NCI-H510A (cell line): ENCODE measurements at regions not wholly inside any gene's neighbourhood (a gene's known extent, or its start where the extent isn't known, plus 50 kb on each side); places are given as distances from the start of the nearest gene placed in this dataset.

Experiments
- DNase-seq: peaks from one replicate; lab custom pipeline; 2025; lab: John Stamatoyannopoulos, UW

DNA sequence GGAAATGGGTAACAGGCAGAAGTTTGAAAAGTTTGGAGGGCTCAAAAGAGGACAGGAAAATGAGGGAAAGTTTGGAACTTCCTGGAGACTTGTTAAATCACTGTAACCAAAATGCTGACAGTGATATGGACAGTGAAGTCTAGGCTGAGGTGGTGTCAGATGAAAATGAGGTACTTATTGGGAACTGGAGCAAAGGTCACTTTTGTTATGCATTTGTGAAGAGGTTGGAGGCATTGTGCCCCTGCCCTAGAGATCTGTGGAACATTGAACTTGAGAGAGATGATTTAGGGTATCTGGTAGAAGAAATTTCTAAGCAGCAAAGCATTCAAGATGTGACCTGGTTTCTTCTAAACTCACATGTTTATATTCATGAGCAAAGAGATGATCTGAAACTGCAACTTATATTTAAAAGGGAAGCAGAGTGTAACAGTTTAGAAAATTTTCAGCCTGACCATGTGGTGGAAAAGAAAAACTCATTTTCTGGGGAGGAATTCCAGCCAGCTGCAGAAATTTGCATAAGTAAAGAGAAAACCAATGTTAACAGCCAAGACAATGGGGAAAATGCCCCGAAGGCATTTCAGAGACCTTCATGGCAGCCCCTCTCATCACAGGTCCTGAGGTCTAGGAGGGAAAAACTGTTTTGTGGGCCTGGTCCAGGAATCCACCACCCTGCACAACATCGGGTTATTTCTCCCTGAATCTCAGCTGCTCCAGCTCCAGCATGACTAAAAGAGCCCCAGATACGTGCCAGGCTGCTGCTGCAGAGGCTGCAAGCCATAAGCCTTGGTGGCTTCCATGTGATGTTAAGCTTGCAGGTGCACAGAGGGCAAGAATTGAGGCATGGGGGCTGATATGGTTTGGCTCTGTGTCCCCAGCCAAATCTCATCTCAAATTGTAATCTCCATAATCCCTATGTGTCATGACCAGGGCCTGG lies 632.5 kb upstream of the GNPDA2 start:
- DNase-seq = no peak

DNA sequence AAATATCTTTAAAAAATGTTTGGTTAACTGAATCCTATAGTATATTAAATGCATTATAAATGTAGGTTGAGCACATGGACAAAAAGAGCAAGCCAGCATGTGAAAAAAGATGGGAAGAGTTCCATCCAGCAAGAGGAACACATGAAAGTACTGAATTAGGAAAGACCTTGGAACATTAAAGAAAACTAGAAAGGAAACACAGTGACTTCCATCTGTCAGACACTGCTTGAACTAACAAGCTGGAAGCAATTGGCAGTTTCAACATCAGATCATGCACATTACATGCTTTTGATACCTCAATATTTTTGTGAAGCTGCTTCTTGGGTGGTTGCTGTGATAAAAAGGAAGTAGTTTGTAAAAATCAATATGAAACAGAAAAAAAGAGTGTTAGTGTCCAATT lies 626.8 kb upstream of the GNPDA2 start:
- DNase-seq = no peak

- DNase-seq = no peak
Measured at GRCh38 chr4:45350438-45350837, 624.1 kb upstream of the GNPDA2 start.

GRCh38 chr4:45349859-45350258 lies 623.5 kb upstream of the GNPDA2 start:
- no peak for DNase-seq

- no peak for DNase-seq
Measured at GRCh38 chr4:45346816-45347435, 620.6 kb upstream of the GNPDA2 start.

DNA sequence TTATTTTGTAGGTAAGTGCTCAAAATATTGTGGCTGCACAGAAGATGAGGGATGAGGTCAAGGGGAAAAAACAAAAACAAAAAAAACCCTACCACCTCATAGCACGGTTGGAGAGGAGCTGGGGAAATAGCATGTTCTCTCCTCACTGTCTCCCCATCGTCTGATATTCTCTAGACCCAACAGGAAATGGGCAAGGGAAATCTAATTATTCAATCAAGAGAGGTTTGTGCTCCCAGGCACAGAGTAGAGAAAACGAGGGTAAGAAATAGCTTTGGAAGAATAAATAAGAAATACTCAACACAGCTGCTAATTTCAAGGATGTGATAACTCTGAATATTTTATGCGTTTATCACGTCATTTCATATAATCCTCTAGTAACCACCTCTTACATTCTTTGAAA lies 619.2 kb upstream of the GNPDA2 start:
- DNase-seq = no peak

- DNase-seq = no peak
Measured at GRCh38 chr4:45331802-45332201, 605.4 kb upstream of the GNPDA2 start.

DNA sequence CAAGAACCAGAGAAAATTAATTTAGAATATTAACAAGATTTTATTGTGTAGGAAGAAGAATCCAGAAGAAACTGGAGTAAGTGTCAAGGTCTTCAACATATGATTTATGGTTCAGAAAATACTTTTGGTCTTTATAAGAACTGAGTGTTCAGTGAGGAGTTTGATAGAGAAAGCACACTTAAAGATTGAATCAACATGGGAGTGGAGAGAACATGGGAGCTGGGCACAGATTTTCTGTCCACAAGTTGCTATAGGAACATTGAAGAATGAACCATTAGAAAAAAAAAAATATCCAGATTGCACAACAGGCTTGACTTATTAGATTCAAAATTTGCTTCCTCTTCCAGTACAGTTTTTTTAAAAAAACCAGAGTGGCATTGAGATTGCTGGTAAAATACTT lies 601.2 kb upstream of the GNPDA2 start:
- DNase-seq = no peak

DNA sequence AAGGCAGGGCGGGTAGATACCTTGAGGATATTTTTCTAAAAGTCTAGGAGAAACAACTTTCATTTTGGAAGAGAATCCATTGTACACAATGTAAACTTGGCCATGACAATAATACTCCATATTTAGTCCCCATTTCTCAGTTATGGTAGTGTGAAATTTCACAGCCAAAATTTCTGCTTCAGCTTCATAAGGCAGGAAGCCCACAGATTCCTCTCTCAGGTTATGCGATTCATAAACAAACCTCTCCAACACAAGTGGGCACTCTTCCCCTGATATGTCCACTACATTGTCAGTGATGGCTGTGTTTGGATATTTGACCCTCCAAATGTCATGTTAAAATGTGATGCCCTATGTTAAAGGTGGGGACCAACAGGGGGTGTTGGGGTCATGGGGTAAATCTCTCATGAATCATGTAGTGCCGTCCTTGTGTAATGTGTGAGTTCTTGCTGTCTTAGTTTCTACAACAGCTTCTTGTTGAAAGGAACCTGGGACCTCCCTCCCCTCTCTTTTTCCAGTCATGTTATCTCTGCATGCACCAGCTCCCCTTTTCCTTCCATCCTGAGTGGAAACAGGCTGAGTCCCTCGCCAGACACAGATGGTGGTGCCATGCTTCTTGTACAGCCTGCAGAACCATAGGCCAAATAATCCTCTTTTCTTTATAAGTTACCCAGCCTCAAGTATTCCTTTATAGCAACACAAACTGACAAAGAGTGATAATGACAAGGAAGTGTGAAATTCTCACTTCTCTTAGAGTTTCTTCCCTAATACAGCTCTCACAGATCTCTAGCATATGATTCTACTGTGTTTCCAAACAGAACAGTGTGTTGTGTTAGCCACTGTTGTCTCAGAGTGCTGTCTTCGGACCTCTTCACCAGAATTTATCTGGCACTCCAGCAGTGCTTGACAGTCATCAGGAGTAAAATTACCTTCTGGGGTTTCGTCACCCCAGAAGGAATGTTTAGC lies 598.4 kb upstream of the GNPDA2 start:
- DNase-seq = no peak

GRCh38 chr4:45323453-45324058 lies 597.2 kb upstream of the GNPDA2 start:
- no peak for DNase-seq

GRCh38 chr4:45317739-45318138 lies 591.4 kb upstream of the GNPDA2 start:
- no peak for DNase-seq

DNA sequence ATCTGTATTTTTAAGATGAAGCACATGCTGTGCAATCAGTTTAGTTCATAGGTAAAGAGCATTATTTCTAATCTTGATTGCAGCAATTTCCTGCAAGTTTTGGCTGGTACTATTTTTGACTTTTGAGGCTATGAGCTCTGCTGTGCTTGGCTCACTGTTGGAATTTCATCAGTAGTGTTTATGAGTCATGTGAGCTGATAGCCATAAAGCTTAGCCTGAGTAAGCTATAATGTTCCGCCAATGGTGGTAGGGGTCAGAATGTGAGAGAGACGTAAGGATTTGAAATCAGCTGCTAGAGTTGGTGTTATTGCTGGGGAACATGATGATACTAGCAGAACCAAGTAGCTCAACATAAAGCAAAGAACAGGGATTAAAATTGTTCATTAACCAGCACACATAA lies 590.9 kb upstream of the GNPDA2 start:
- no peak for DNase-seq

DNA sequence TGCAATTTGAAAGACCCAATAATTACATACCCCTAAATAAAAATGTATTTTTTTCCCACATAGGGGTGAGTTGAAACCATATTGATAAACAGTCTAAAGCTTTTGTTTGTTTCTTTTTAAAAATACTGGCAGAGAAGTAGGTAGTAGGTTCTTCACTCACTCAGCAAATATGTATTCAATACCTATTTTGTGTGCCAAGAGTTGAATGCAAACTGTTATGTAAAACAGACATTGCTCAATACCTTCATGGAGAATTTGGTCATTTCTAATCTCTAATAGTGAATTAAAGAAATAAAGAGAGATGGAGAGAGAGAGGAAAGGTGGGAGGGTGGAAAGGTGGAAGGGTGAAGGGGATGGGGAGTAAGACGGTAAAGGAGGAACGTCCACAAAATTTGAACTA lies 589.9 kb upstream of the GNPDA2 start:
- DNase-seq = no peak

DNA sequence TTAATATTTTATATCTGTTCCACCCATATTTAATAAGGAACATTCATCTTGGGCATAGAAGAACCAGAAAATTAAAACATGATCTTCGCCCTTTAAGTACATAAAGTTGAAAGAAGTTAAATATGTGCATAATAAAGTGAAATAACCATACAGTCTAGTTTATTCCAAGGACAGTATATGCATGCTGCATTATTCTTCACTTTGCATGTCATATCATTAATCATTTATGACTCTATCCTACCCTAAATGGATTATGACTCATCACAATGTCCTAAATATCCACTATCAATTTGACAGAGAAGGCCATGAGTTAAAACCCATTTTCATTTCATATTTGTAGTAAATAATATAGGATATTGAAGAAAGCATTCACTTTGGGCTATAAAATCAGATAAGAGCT lies 576.5 kb upstream of the GNPDA2 start:
- no peak for DNase-seq

DNA sequence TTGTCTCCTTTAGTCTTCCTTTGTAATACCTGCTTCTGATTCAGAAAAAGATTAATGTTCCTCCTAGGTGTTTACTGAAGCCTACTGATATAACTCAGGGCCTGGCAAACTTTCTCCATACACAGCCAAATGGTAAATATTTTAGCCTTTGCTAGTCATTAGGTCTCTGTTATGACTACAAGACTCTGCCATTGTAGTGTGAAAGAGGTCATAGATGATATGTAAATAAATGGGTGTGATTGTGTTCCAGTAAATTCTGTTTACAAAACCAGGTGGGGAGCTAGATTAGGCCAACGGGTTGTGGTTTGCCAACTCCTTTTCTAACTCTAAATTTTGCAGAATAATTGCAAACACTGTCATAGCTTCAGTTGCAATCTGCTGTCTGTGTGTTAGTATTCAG lies 568.1 kb upstream of the GNPDA2 start:
- no peak for DNase-seq

GRCh38 chr4:45293335-45293734 lies 567.0 kb upstream of the GNPDA2 start:
- no peak for DNase-seq

DNA sequence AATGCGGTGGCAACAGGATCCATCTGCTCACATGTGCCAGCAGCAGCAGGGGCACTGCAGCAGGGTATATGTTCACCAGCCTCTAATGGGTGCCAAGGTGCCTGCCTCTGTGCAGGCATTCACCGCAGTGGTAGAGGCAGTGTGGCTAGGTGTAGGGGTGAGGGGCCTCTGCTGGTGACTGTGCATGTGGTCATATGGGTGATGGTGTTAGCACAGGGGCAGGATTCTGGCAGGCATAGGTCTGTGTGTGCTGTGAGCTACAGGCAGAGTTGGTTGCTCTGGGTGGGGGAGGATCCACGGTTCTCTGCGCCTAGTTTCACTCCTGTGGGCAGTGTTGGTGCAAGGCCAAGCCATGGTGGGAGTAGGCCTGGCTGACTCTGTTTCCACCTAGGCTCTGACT lies 566.5 kb upstream of the GNPDA2 start:
- DNase-seq = no peak

- no peak for DNase-seq
Measured at GRCh38 chr4:45284400-45285085, 558.2 kb upstream of the GNPDA2 start.

DNA sequence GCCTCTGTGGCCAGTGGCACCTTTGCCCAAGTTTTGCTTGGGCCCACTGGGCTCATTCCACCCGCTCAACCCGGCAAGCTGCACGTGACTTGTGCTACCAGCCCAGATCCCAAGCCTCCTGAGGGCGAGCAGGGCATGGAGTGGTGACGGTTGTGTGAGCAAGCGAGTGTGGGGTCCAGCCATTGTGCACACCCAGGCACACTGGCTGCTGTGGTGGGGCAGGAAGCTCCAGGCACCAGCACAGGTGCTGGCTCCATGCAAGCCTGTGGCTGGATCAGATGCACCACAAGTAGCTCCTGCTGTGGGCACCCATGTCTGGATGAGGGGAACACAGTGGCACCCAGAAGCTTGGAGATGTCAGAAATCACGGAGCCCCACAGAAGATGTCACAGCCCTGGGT lies 557.0 kb upstream of the GNPDA2 start:
- no peak for DNase-seq

DNA sequence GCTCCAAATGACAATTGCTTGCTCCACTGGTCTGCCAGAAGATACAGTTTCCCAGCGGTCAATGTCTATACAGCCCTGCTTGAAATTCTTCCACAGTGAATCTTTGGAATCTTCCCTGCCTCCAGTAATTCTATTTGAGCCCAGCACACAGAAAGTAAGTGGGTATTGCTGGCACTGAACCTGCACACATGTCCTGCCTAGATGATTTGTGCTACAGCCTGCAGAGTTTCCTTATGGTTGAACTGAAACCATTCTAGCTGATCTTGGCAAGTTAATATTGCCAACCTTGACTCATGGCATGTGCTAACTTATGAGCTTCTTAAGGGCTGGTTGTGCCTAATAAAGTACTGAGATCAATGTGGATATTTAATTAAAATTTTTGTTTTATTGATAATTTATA lies 553.8 kb upstream of the GNPDA2 start:
- no peak for DNase-seq

GRCh38 chr4:45275862-45276261 lies 549.5 kb upstream of the GNPDA2 start:
- DNase-seq = no peak
